Adrenal gland (tissue), 5 donors: ENCODE measurements at regions not wholly inside any gene's neighbourhood (a gene's known extent, or its start where the extent isn't known, plus 50 kb on each side); places are given as distances from the start of the nearest gene placed in this dataset.

Experiments used
- POLR2A ChIP-seq, 2 donors: fragments of 450-650 bp; IDR thresholded peaks; one replicate each; pipeline ENCODE4 v1.6.1; 2017; ENCODE audit warnings: antibody characterized with exemption in 2 of 2, mild to moderate bottlenecking in 2 of 2, moderate library complexity in 1 of 2
- TF ChIP-seq, protein P1 (sequence below), 6 experiments: fragments of 450-650 bp in 4 of 6; fragments of 200-600 bp in 2 of 6; sonication (generic) in 1 of 6; IDR thresholded peaks; 1 replicate in 5 of 6; 2 replicates in 1 of 6; pipeline versions ENCODE4 v1.5.1 to v1.8.0; 2016 to 2021; ENCODE audit warnings: antibody characterized with exemption in 6 of 6, mild to moderate bottlenecking in 2 of 6, moderate library complexity in 1 of 6
- donor health status: DM: no; HTN: no; CAD: no.

DNA sequence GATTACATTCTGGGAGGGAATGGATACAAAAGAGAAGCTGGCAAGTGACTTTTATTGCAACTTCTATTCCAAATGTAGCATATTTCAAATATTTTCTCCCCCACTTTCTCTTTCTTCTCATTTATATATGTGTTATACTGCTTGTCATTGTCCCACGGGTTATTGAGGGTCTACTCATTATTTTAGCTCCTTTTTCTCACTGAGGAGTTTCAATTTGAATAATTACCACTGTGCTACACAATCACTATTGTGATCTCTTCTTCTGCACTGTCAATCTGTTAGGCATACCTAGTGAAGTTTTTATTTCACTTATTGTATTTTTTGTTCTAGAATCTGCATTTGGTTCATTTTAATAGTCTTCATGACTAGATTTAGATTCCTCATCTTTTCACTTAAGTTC, 339.7 kb downstream of the PTPRC start:
- TF ChIP-seq, protein P1, sequence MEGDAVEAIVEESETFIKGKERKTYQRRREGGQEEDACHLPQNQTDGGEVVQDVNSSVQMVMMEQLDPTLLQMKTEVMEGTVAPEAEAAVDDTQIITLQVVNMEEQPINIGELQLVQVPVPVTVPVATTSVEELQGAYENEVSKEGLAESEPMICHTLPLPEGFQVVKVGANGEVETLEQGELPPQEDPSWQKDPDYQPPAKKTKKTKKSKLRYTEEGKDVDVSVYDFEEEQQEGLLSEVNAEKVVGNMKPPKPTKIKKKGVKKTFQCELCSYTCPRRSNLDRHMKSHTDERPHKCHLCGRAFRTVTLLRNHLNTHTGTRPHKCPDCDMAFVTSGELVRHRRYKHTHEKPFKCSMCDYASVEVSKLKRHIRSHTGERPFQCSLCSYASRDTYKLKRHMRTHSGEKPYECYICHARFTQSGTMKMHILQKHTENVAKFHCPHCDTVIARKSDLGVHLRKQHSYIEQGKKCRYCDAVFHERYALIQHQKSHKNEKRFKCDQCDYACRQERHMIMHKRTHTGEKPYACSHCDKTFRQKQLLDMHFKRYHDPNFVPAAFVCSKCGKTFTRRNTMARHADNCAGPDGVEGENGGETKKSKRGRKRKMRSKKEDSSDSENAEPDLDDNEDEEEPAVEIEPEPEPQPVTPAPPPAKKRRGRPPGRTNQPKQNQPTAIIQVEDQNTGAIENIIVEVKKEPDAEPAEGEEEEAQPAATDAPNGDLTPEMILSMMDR (IDR thresholded peaks at IDR 0.05): no peak
- TF ChIP-seq POLR2A (IDR thresholded peaks at IDR 0.05): no peak
